Ascending aorta (tissue), 2 donors: ENCODE measurements at regions not wholly inside any gene's neighbourhood (a gene's known extent, or its start where the extent isn't known, plus 50 kb on each side); places are given as distances from the start of the nearest gene placed in this dataset.

Experiments
- DNase-seq, 2 donors: peaks; one replicate each; pipeline ENCODE4 v3.0.0-alpha.2; 2019; ENCODE audit warnings: low spot score in 2 of 2
- H3K27ac ChIP-seq, 2 donors: fragments of 200-600 bp; sonication (generic); one replicate each; pipeline ENCODE4 v1.5.1; 2016 to 2017; ENCODE audit warnings: mild to moderate bottlenecking in 1 of 2
- H3K27me3 ChIP-seq: fragments of 200-600 bp; sonication (generic); one replicate; pipeline ENCODE4 v1.5.1; 2017
- H3K36me3 ChIP-seq, 2 donors: fragments of 200-600 bp; sonication (generic); one replicate each; pipeline ENCODE4 v1.5.1; 2016
- H3K4me1 ChIP-seq, 2 donors: fragments of 200-600 bp; sonication (generic); one replicate each; pipeline ENCODE4 v1.5.1; 2016 to 2017; ENCODE audit warnings: mild to moderate bottlenecking in 1 of 2
- H3K4me3 ChIP-seq, 2 donors: fragments of 200-600 bp; sonication (generic); one replicate each; pipeline ENCODE4 v1.5.1; 2016 to 2017; ENCODE audit warnings: mild to moderate bottlenecking in 1 of 2
- H3K9me3 ChIP-seq, 2 donors: fragments of 200-600 bp; sonication (generic); one replicate each; pipeline ENCODE4 v1.5.1; 2016
- CTCF ChIP-seq, 3 experiments: fragments of 200-600 bp in 2 of 3; fragments of 450-650 bp in 1 of 3; sonication (generic) in 2 of 3; IDR thresholded peaks; one replicate each; pipeline ENCODE4 v1.5.1; 2016 to 2019; ENCODE audit warnings: antibody characterized with exemption in 3 of 3, mild to moderate bottlenecking in 1 of 3, moderate library complexity in 1 of 3
- intact Hi-C: fragments of 100-400 bp; cut with DNase I; formaldehyde crosslinking; loops from one replicate; pipeline ENCODE4 v1.15.1; 2023

GRCh38 chr2:188664951-188665595 lies 309.1 kb upstream of the COL3A1 start:
- no peak for TF ChIP-seq CTCF (IDR thresholded peaks at IDR 0.05)
- H3K4me3 ChIP-seq, result no peak overlapping the region
- peaks cover 0 to 3% of the 10 kb centered on the region in 2 donors for H3K4me1 ChIP-seq
- H3K9me3 ChIP-seq, result no peaks in the 10 kb centered on the region
- intact Hi-C loops, result no loop called here
- no peaks in the 10 kb centered on the region for H3K36me3 ChIP-seq
- no peaks in the 10 kb centered on the region for H3K27me3 ChIP-seq
- DNase-seq, result no peak
- H3K27ac ChIP-seq, result no peak overlapping the region

- intact Hi-C loops, result no loop called here
- Histone ChIP-seq H3K4me3 (no peak overlapping the region), H3K36me3 (no peaks in the 10 kb centered on the region), H3K9me3 (no peaks in the 10 kb centered on the region), H3K4me1 (peaks cover 0 to 3% of the 10 kb centered on the region in 2 donors), H3K27me3 (no peaks in the 10 kb centered on the region), H3K27ac (no peak overlapping the region)
- TF ChIP-seq CTCF (IDR thresholded peaks at IDR 0.05), result no peak
- no peak for DNase-seq
Measured at GRCh38 chr2:188665727-188666304, 308.4 kb upstream of the COL3A1 start.

GRCh38 chr2:188666503-188666902 lies 307.7 kb upstream of the COL3A1 start:
- no peak for DNase-seq
- Histone ChIP-seq H3K9me3 (no peaks in the 10 kb centered on the region), H3K36me3 (no peaks in the 10 kb centered on the region), H3K27me3 (no peaks in the 10 kb centered on the region), H3K4me3 (no peak overlapping the region), H3K27ac (no peak overlapping the region), H3K4me1 (peaks cover 0 to 3% of the 10 kb centered on the region in 2 donors)
- intact Hi-C loops, result no loop called here
- no peak for TF ChIP-seq CTCF (IDR thresholded peaks at IDR 0.05)

GRCh38 chr2:188668017-188668680 lies 306.0 kb upstream of the COL3A1 start:
- no peak for DNase-seq
- TF ChIP-seq CTCF (IDR thresholded peaks at IDR 0.05), result no peak
- Histone ChIP-seq H3K9me3 (no peaks in the 10 kb centered on the region), H3K27me3 (no peaks in the 10 kb centered on the region), H3K4me3 (no peak overlapping the region), H3K27ac (no peak overlapping the region), H3K4me1 (peaks cover 0 to 3% of the 10 kb centered on the region in 2 donors), H3K36me3 (no peaks in the 10 kb centered on the region)
- intact Hi-C loops, result no loop called here

- Histone ChIP-seq H3K9me3 (no peaks in the 10 kb centered on the region), H3K27ac (no peak overlapping the region), H3K27me3 (no peaks in the 10 kb centered on the region), H3K4me3 (no peak overlapping the region), H3K36me3 (no peaks in the 10 kb centered on the region), H3K4me1 (no peaks in the 10 kb centered on the region)
- no peak for DNase-seq
- no peak for TF ChIP-seq CTCF (IDR thresholded peaks at IDR 0.05)
- intact Hi-C loops, result no loop called here
Measured at GRCh38 chr2:188675391-188676009, 298.7 kb upstream of the COL3A1 start.
